Ovary (tissue), 7 donors: ENCODE measurements at regions not wholly inside any gene's neighbourhood (a gene's known extent, or its start where the extent isn't known, plus 50 kb on each side); places are given as distances from the start of the nearest gene placed in this dataset.
"Not testable (repeated sequence)": the region's sequence is repeated elsewhere in the genome, so short reads cannot be mapped to it uniquely, and the experiment has no call there.

Source experiments
- DNase-seq, 5 donors: peaks; one replicate each; pipeline ENCODE4 v3.0.0-alpha.2; 2019 to 2020
- H3K27ac ChIP-seq, 2 donors: fragments of 200-600 bp; one replicate each; pipeline versions ENCODE4 v1.5.1 to v1.8.0; 2019 to 2022
- H3K27me3 ChIP-seq: fragments of 200-600 bp; one replicate; pipeline ENCODE4 v1.8.0; 2022
- H3K36me3 ChIP-seq: fragments of 200-600 bp; sonication (generic); one replicate; pipeline ENCODE4 v1.5.1; 2019
- H3K4me1 ChIP-seq: one replicate; pipeline ENCODE4 v1.8.1; 2013; ENCODE audit warnings: mild to moderate bottlenecking, moderate library complexity; ENCODE audit not compliant: insufficient read depth
- H3K4me3 ChIP-seq: fragments of 200-600 bp; sonication (generic); one replicate; pipeline ENCODE4 v1.5.1; 2017
- H3K9me3 ChIP-seq, 2 donors: fragments of 200-600 bp in 1 of 2; sonication (generic) in 1 of 2; one replicate each; pipeline versions ENCODE4 v1.5.1 to v1.8.1; 2013 to 2019; ENCODE audit warnings: mild to moderate bottlenecking in 1 of 2, moderate library complexity in 1 of 2
- EP300 ChIP-seq: sonication (generic); formaldehyde crosslinking; IDR thresholded peaks from one replicate; pipeline ENCODE4 v1.6.1; 2017; ENCODE audit warnings: antibody characterized with exemption
- POLR2A ChIP-seq: fragments of 450-650 bp; IDR thresholded peaks from one replicate; pipeline ENCODE4 v1.6.1; 2017; ENCODE audit warnings: antibody characterized with exemption, mild to moderate bottlenecking, moderate library complexity
- WGBS, 3 donors: extraction: QIAGEN DNeasy Blood & Tissue Kit in 1 of 3; methylation state at CpG; one replicate each; pipeline versions ENCODE4 v1.1.5 to v1.1.7; 2013 to 2017; 5-methylcytosine and 5-hydroxymethylcytosine counted together
- intact Hi-C, 4 donors: fragments of 100-400 bp; cut with DNase I; formaldehyde crosslinking; loops; one replicate each; pipeline versions ENCODE4 v1.11.0 to v1.15.1; 2022 to 2023
- TF ChIP-seq, protein P1 (sequence below), 3 donors: fragments of 450-650 bp in 2 of 3; fragments of 200-600 bp in 1 of 3; IDR thresholded peaks; one replicate each; pipeline versions ENCODE4 v1.5.1 to v1.8.0; 2016 to 2022; ENCODE audit warnings: antibody characterized with exemption in 3 of 3, mild to moderate bottlenecking in 1 of 3
- donor health status: DM: no; HTN: no; CAD: no; lungs with moderate emphysema.
- donor health status: DM: no; HTN: no; CAD: no.
- donor health status: Bipolar disorder and iron deficiency.
- donor health status: DM: no; HTN: no; CAD: no.
- donor health status: DM: yes; HTN: yes; CAD: no.

DNA sequence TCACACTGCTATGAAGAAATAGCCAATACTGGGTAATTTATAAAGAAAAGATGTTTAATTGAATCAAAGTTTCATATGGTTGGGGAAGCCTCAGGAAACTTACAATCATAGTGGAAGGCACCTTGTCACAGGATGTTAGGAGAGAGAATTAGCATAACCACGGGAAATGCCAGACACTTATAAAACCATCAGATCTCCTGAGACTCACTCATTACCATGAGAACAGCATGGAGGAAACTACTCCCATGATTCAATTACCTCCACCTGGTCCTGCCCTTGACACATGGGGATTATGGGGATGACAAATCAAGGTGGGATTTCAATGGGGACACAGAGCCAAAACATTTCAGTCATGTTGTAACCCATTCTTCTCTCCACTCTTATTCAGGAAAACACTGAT is 472.9 kb upstream of the FSIP2 start:
- Histone ChIP-seq H3K4me1 (no peaks in the 10 kb centered on the region), H3K36me3 (no peaks in the 10 kb centered on the region), H3K4me3 (no peak overlapping the region), H3K9me3 (no peaks in the 10 kb centered on the region), H3K27ac (no peak overlapping the region), H3K27me3 (no peaks in the 10 kb centered on the region)
- WGBS, 3 donors: 70 to 77% (median 76%) methylated on average over 1 of the region's 1 CpG
- no peak for DNase-seq
- intact Hi-C loops: no loop called here
- TF ChIP-seq, protein P1, sequence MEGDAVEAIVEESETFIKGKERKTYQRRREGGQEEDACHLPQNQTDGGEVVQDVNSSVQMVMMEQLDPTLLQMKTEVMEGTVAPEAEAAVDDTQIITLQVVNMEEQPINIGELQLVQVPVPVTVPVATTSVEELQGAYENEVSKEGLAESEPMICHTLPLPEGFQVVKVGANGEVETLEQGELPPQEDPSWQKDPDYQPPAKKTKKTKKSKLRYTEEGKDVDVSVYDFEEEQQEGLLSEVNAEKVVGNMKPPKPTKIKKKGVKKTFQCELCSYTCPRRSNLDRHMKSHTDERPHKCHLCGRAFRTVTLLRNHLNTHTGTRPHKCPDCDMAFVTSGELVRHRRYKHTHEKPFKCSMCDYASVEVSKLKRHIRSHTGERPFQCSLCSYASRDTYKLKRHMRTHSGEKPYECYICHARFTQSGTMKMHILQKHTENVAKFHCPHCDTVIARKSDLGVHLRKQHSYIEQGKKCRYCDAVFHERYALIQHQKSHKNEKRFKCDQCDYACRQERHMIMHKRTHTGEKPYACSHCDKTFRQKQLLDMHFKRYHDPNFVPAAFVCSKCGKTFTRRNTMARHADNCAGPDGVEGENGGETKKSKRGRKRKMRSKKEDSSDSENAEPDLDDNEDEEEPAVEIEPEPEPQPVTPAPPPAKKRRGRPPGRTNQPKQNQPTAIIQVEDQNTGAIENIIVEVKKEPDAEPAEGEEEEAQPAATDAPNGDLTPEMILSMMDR (IDR thresholded peaks at IDR 0.05): no peak
- TF ChIP-seq POLR2A (no peak), EP300 (no peak)

DNA sequence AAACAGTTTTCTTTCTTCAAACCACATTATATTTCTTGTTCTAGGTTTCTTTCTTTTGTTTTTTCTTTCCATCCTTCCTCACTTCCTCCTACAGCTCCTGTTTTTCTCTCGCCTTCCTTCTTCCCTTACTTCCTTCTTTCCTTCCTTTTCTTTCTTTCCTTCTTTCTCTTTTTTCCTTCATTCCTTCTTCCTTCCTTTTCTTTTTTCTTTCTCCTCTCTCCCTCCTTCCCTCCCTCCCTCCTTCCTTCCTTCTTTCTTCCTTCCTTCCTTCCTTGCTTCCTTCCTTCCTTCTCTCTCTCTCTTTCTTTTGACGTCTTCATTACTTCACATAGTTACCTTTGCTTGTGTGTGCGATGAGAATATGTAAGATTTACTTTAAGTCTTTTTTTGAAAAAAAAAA is 470.0 kb upstream of the FSIP2 start:
- intact Hi-C loops: no loop called here
- no peaks in the 10 kb centered on the region for H3K9me3 ChIP-seq
- H3K4me3 ChIP-seq: no peak overlapping the region
- TF ChIP-seq EP300 (no peak), POLR2A (no peak)
- TF ChIP-seq, protein P1 (IDR thresholded peaks at IDR 0.05): no peak
- 90 to 96% (median 93%) methylated on average over 3 of the region's 3 CpGs for WGBS, 3 donors
- no peak for DNase-seq
- H3K27me3 ChIP-seq: no peaks in the 10 kb centered on the region
- H3K4me1 ChIP-seq: no peaks in the 10 kb centered on the region
- no peak overlapping the region for H3K27ac ChIP-seq
- H3K36me3 ChIP-seq: no peaks in the 10 kb centered on the region

DNA sequence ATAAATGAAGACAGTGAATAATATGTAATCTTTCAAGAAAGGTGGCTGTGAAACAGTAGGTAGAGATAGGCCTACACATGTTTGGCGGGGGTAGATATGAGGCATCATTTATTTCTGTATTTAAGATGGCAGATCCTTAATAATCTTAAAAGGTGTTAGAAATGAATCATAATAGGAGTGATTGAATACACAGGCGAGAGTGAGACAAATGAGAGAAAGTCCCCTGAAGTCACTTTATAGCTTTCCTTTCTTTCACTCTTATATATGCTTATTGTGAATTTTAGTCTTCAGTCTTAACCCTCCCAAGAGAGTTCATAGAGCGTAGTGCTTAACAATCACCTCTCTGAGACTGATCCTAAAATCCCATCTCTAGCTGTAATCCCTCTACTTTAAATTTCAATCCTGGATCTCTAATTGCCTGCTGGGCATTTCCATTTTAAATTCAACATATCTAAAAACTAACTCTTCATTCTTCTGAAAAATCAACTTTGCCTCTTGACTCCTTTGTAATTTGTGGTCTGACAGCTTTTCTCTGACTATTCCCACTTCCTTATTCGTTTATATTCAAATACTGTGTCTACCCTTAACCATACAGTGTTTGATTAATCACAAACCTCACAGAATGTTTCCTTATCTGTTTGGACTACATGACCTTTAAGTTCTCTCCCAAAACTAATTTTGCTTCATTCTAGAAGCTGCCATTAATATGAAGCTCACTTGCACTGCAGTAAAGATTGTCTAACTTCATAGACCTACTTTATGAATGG is 463.7 kb upstream of the FSIP2 start:
- Histone ChIP-seq H3K4me3 (no peak overlapping the region), H3K4me1 (no peaks in the 10 kb centered on the region), H3K36me3 (no peaks in the 10 kb centered on the region), H3K27me3 (peaks cover 2% of the 10 kb centered on the region), H3K27ac (no peak overlapping the region), H3K9me3 (no peaks in the 10 kb centered on the region)
- DNase-seq: no peak
- WGBS, 3 donors: 82 to 85% (median 83%) methylated on average over 4 of the region's 4 CpGs
- intact Hi-C loops: no loop called here
- no peak for TF ChIP-seq EP300
- TF ChIP-seq POLR2A: no peak
- TF ChIP-seq, protein P1 (IDR thresholded peaks at IDR 0.05): no peak

DNA sequence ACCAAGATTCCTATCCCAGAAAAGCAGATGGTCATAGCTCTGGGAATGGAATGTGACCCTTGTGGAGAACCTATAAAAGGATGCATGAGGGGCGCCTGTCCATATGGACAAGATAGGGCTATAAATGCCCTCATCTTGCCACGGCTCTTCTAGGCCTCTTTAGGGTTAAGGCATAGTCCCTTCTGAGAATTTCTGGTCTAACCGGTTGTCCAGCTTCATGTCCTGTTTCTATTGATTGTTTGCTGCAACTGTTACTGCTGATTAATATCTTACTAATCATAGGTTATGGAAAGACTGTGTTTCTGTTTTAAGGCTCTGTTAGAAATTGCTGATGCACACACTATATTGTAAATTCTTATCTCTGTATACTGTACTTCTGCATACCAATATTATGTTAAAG is 462.6 kb upstream of the FSIP2 start:
- H3K4me3 ChIP-seq, H3K9me3 ChIP-seq, intact Hi-C loops, H3K27ac ChIP-seq, H3K36me3 ChIP-seq, H3K4me1 ChIP-seq, H3K27me3 ChIP-seq, DNase-seq: not testable (repeated sequence)
- 81 to 88% (median 83%) methylated on average over 3 of the region's 3 CpGs for WGBS, 3 donors

DNA sequence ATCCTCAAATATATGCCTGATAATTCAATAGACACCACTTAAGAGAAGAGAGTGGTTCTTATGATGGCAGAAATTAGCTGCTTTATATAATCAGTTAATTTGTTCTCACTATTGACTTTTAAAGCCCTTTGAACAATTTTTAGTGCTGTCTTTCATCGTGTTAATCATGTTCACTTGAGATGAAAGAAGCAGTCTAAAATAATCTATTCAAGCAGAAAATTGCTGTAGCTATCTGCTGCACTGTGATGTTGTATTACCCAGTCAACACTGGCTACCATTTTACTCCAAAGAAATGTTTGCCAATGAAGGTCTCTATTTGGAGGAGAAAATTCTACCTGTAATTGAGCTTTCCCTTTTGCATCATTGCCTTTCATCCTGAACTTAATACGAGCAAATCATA is 459.8 kb upstream of the FSIP2 start:
- no peaks in the 10 kb centered on the region for H3K36me3 ChIP-seq
- 72 to 89% (median 78%) methylated on average over 2 of the region's 2 CpGs for WGBS, 3 donors
- no peak overlapping the region for H3K4me3 ChIP-seq
- TF ChIP-seq POLR2A: no peak
- TF ChIP-seq, protein P1 (IDR thresholded peaks at IDR 0.05): no peak
- TF ChIP-seq EP300: no peak
- no peaks in the 10 kb centered on the region for H3K4me1 ChIP-seq
- no peak for DNase-seq
- peaks cover 2% of the 10 kb centered on the region for H3K27me3 ChIP-seq
- no peaks in the 10 kb centered on the region for H3K9me3 ChIP-seq
- H3K27ac ChIP-seq: no peak overlapping the region
- intact Hi-C loops: no loop called here
